ENCODE measurements at regions not wholly inside any gene's neighbourhood (a gene's known extent, or its start where the extent isn't known, plus 50 kb on each side); places are given as distances from the start of the nearest gene placed in this dataset.

- POLR2A ChIA-PET: no interaction called here
- H3K4me1 ChIP-seq (ENCODE audit: control insufficient read depth, insufficient read depth, low read length): no peaks in the 10 kb centered on the region
- no peak overlapping the region for H3K27ac ChIP-seq (ENCODE audit: extremely low read depth, low read depth, low read length)
- CTCF ChIA-PET: no interaction called here
- no peak overlapping the region for H3K4me3 ChIP-seq (ENCODE audit: low read depth, low read length)
- TF ChIP-seq GLIS2 (tag by site-specific recombination; IDR thresholded peaks at IDR 0.05) (no peak), ZNF175 (tag by site-specific recombination; IDR thresholded peaks at IDR 0.05) (no peak), ELK4 (IDR thresholded peaks at IDR 0.05; ENCODE audit: borderline replicate concordance, low read depth, low read length) (no peak), ZNF501 (tag by site-specific recombination; IDR thresholded peaks at IDR 0.05) (no peak), ZNF664 (tag by site-specific recombination; IDR thresholded peaks at IDR 0.05) (no peak), ZFP3 (tag by site-specific recombination; IDR thresholded peaks at IDR 0.05; ENCODE audit: low read depth) (no peak), ZFP69B (tag by site-specific recombination; IDR thresholded peaks at IDR 0.05) (no peak), ZNF629 (tag by site-specific recombination; IDR thresholded peaks at IDR 0.05) (no peak), AEBP2 (tag by site-specific recombination; IDR thresholded peaks at IDR 0.05; ENCODE audit: borderline replicate concordance) (no peak), ZNF24 (tag by site-specific recombination; IDR thresholded peaks at IDR 0.05) (no peak), YY2 (tag by site-specific recombination; IDR thresholded peaks at IDR 0.05) (no peak), ZNF274 (IDR thresholded peaks at IDR 0.05; ENCODE audit: low read length) (no peak), ZNF274 (tag by site-specific recombination; IDR thresholded peaks at IDR 0.05; ENCODE audit: borderline replicate concordance) (no peak), ZNF155 (tag by site-specific recombination; IDR thresholded peaks at IDR 0.05) (no peak), ZNF433 (tag by site-specific recombination; IDR thresholded peaks at IDR 0.05; ENCODE audit: low read depth) (no peak), ZBTB10 (tag by site-specific recombination; IDR thresholded peaks at IDR 0.05) (no peak), ZNF510 (tag by site-specific recombination; IDR thresholded peaks at IDR 0.05; ENCODE audit: insufficient replicate concordance) (no peak), ZNF248 (tag by site-specific recombination; IDR thresholded peaks at IDR 0.05) (no peak), ZNF394 (tag by site-specific recombination; IDR thresholded peaks at IDR 0.05; ENCODE audit: borderline replicate concordance) (no peak), ZNF404 (tag by site-specific recombination; IDR thresholded peaks at IDR 0.05) (no peak), ZNF518A (tag by site-specific recombination; conservative IDR thresholded peaks at IDR 0.05; ENCODE audit: low read depth) (no peak)
- H3K36me3 ChIP-seq (ENCODE audit: control insufficient read depth in 2 of 2, insufficient read depth in 1 of 2, low read length in 2 of 2): no peaks in the 10 kb centered on the region
- H3K9me3 ChIP-seq (ENCODE audit: control insufficient read depth, insufficient read depth, low read depth, low read length): no peaks in the 10 kb centered on the region
Measured at GRCh38 chr2:199646439-199646838, 188.7 kb upstream of the SATB2 start.

Data from HEK293 (cell line).